ENCODE measurements at regions not wholly inside any gene's neighbourhood (a gene's known extent, or its start where the extent isn't known, plus 50 kb on each side); places are given as distances from the start of the nearest gene placed in this dataset.

- DNase-seq, result no peak
Measured at GRCh38 chr20:4555188-4555890, 130.9 kb upstream of the PRNP start.

- DNase-seq, result no peak
Measured at GRCh38 chr20:4554346-4554745, 131.9 kb upstream of the PRNP start.

GRCh38 chr20:4552075-4552640 is 134.1 kb upstream of the PRNP start:
- no peak for DNase-seq

GRCh38 chr20:4550740-4551139 is 135.5 kb upstream of the PRNP start:
- DNase-seq, result no peak

DNA sequence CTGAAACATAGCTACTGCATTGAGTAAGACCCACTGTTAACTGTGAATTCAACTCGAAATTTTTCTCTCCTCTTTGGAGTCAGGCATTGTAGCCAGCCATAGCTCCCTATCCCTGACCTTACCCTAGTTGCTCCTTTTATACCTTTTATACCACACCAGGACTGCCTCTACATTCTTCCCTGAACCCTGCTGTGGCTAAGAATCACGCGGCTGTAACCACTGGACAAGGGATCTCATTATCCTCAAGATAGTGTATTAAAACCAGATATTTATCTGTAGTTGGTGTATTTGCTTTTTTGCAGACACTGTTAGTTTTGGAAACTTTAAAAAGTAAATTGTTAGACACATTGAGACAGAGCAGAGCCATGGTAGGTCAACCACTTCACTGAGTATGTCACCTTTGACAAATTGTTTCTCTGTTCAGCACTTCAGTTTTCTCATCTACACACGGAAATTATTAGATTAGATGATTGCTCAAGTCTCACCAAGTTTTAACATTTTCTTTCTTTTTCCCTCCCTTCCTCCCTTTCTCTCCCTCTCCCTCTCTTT is 136.5 kb upstream of the PRNP start:
- no peak for DNase-seq

DNA sequence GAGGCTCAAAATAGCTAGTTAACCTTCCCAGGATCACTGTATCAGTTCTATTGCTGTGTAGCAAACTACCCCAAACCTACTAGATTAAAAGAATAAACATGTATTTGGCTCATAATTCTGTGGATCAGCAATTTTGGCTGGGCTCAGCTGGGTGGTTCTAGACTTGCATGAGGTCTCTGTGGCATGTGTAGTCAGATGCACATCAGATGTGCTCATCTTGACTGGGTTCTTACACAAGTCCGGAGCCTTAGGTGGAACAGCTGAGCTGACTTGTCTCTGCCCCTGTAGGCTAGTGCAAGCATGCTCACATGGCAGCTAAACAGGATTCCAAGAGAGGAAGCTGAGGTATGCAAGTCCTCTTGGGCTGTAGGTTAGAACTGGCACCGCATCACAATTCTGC is 137.7 kb upstream of the PRNP start:
- DNase-seq, result no peak

GRCh38 chr20:4546786-4547185 is 139.5 kb upstream of the PRNP start:
- DNase-seq, result no peak

GRCh38 chr20:4546342-4546741 is 139.9 kb upstream of the PRNP start:
- DNase-seq, result no peak

GRCh38 chr20:4545526-4545925 is 140.7 kb upstream of the PRNP start:
- no peak for DNase-seq

GRCh38 chr20:4544765-4545164 is 141.5 kb upstream of the PRNP start:
- no peak for DNase-seq

- DNase-seq, result no peak
Measured at GRCh38 chr20:4542270-4542669, 144.0 kb upstream of the PRNP start.

DNA sequence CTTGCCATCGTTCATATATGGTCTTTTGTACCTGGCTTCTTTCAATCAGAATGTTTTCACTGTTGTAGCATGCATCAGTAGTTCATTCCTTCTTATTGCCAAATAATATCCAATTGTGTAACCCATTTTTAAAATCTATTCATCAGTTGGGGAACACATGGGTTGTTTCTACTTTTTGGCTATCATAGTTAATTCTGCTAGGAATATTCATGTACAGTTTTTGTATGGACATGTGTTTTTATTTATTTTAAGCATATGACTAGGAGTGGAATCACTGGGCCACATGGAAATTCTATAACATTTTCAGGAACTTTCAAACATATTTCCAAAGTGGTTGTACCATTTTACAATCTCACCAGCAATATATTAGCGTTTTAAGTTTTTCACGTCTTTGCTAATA is 151.9 kb upstream of the PRNP start:
- DNase-seq, result no peak

DNA sequence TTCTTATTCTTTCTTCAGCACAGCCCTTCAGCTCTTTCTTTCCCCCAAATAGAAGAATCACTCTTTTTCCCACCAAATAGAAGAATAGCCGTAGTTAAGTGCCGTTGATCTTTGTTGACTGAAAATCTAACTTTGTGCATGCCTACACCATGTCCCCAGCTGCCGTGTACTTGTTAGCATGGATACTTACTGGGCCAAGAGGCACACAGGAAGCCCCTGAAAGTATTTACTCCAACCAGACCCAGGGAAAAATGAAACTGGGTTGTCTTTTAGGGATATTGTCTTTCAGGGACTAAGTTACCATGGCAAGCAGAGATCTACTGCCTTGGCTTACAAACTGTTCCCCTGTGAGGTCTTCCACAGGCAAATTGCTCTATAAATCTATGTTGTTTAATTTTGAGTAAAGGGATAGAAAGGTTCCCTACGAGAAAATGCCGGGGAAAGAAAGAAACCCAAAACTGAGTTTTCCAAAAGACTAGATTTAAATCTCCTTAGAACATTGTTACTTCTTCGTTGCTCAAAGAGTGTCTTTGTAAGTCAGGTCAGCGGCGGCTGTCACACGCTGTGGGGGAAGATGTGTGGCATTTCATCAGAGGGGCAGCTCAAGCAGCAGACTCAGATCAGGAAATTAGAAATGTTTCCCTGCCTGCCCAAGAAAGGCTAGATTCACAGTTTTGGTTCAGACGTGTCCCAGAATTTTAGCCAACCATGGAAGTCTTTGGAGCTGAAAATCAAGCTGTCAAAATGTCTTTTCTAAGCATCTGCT is 152.7 kb upstream of the PRNP start:
- no peak for DNase-seq

DNA sequence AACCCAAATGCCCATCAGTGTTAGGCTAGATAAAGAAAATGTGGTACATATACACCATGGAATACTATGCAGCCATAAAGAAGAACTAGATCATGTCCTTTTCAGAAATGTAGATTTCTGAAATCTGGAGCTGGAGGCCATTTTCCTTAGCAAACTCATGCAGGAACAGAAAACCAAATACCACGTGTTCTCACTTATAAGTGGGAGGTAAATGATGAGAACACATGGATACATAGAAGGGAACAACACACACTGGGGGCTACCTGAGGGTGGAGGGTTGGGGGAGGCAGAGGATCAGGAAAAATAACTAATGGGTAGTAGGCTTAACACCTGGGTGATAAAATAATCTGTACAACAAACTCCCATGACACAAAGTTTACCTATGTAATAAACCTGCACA is 153.5 kb upstream of the PRNP start:
- DNase-seq, result no peak

DNA sequence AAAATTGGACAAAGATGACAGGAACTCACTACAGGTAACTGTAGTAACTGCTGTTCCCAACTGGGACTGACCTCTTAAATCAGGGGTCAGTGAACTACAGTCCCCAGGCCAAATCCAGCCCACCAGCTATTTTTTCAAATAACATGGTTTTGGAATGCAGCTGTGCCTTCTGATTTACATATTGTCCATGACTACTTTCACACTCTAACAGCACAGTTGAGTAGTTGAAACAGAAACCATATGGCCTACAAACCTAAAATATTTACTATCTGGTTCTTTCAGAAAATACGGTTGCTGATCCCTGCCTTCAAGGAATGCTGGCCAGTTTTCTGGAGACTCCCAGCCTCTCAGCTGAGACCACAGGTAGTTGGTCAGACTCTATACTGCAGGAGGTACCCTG is 161.5 kb upstream of the PRNP start:
- no peak for DNase-seq

- DNase-seq, result no peak
Measured at GRCh38 chr20:4524307-4524706, 161.9 kb upstream of the PRNP start.

DNA sequence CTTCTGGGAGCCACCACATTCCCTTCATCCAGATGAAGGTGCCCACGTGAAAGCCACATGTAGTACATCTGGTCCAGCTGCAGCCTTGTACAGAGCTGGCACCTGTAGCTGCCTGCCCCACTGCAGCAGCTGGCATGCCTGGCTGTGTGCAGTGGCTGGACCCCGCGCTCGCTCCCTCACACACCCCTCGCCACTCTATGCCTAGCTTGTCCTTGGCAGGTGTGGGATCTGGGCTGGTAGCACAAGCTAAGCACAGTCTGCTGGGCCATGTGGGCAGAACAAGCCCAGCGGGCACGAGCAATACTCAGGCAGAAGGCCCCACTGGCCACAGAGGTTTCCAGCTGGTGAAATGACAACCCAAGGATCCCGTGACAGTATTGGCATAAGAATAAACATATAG is 163.9 kb upstream of the PRNP start:
- no peak for DNase-seq

GRCh38 chr20:4521170-4521968 is 164.9 kb upstream of the PRNP start:
- DNase-seq, result no peak

GRCh38 chr20:4519534-4519933 is 166.7 kb upstream of the PRNP start:
- DNase-seq, result no peak

GRCh38 chr20:4516876-4517275 is 169.4 kb upstream of the PRNP start:
- DNase-seq, result no peak

DNA sequence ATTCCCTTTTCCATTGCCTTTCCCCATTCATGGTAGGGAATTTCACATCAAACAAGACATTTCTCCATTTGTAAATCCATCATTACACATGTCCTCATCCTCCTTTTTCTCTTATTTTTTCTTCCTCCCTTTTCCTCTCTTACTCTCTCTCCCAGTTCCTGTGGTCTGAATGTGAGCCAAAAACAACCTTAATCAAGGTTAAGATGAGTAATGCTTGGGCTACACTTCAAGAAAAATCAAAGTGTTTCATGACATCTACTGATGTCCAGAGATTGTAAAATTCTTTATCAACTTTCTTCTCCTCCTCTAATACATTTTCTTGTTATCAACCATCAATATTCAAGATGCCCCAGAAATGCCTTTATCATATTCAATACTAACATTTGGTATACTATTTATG is 172.5 kb upstream of the PRNP start:
- DNase-seq, result no peak

DNA sequence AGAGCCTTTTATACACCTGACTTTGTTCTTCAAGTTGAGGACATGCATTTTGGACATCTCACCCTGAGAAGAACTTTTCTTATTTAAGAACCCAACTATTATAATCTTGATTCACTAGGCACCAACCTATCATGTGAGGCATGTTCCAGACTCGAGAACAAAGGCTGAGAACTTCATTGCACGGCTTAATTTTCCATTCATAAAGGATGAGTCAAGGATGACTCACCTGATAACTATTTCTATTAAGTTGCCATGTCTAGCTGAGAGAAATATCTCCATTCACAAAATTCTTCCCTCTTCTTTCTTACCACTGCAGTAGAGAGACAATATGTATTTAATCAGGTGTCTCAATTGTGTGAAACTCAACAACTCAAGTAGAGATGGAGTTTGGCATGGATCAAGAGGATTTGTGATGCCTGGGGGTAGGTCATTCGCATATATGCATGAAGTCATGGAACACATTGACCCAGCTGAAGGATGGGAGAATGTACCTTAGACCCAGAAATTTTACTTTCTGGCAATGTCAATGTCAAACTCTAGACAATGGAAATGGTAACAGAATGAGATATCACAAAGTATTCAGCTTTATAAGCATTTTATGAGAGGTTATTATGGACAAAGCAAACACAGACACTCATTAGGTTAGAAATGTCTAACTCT is 173.2 kb upstream of the PRNP start:
- no peak for DNase-seq

DNA sequence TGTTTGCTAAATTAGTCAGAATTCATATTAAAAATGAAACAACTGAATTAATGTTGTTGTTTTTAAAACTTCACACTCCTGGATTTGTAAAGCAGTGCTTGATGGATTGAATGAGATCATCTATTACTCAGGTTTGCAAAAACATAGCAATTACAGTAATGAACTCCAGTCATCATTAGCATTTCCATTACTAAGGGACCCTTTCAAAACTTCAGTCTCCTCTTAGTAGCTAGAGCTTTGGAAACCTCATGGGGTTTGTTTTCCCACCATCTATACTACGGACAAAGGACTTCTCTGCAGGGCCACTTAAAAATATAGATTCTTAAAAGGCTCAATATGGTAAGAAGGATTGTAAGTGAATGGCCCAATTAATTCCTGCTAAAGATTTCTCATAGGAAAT is 174.5 kb upstream of the PRNP start:
- DNase-seq, result no peak

Measured in NCI-H1930 (cell line).